Ovary (tissue), 7 donors: ENCODE measurements at regions not wholly inside any gene's neighbourhood (a gene's known extent, or its start where the extent isn't known, plus 50 kb on each side); places are given as distances from the start of the nearest gene placed in this dataset.

Source experiments
- DNase-seq, 5 donors: peaks; one replicate each; pipeline ENCODE4 v3.0.0-alpha.2; 2019 to 2020
- H3K27ac ChIP-seq, 2 donors: fragments of 200-600 bp; one replicate each; pipeline versions ENCODE4 v1.5.1 to v1.8.0; 2019 to 2022
- H3K27me3 ChIP-seq: fragments of 200-600 bp; one replicate; pipeline ENCODE4 v1.8.0; 2022
- H3K36me3 ChIP-seq: fragments of 200-600 bp; sonication (generic); one replicate; pipeline ENCODE4 v1.5.1; 2019
- H3K4me1 ChIP-seq: one replicate; pipeline ENCODE4 v1.8.1; 2013; ENCODE audit warnings: mild to moderate bottlenecking, moderate library complexity; ENCODE audit not compliant: insufficient read depth
- H3K4me3 ChIP-seq: fragments of 200-600 bp; sonication (generic); one replicate; pipeline ENCODE4 v1.5.1; 2017
- H3K9me3 ChIP-seq, 2 donors: fragments of 200-600 bp in 1 of 2; sonication (generic) in 1 of 2; one replicate each; pipeline versions ENCODE4 v1.5.1 to v1.8.1; 2013 to 2019; ENCODE audit warnings: mild to moderate bottlenecking in 1 of 2, moderate library complexity in 1 of 2
- EP300 ChIP-seq: sonication (generic); formaldehyde crosslinking; IDR thresholded peaks from one replicate; pipeline ENCODE4 v1.6.1; 2017; ENCODE audit warnings: antibody characterized with exemption
- POLR2A ChIP-seq: fragments of 450-650 bp; IDR thresholded peaks from one replicate; pipeline ENCODE4 v1.6.1; 2017; ENCODE audit warnings: antibody characterized with exemption, mild to moderate bottlenecking, moderate library complexity
- WGBS, 3 donors: extraction: QIAGEN DNeasy Blood & Tissue Kit in 1 of 3; methylation state at CpG; one replicate each; pipeline versions ENCODE4 v1.1.5 to v1.1.7; 2013 to 2017; 5-methylcytosine and 5-hydroxymethylcytosine counted together
- intact Hi-C, 4 donors: fragments of 100-400 bp; cut with DNase I; formaldehyde crosslinking; loops; one replicate each; pipeline versions ENCODE4 v1.11.0 to v1.15.1; 2022 to 2023
- TF ChIP-seq, protein P1 (sequence below), 3 donors: fragments of 450-650 bp in 2 of 3; fragments of 200-600 bp in 1 of 3; IDR thresholded peaks; one replicate each; pipeline versions ENCODE4 v1.5.1 to v1.8.0; 2016 to 2022; ENCODE audit warnings: antibody characterized with exemption in 3 of 3, mild to moderate bottlenecking in 1 of 3
- donor health status: DM: no; HTN: no; CAD: no; lungs with moderate emphysema.
- donor health status: DM: no; HTN: no; CAD: no.
- donor health status: Bipolar disorder and iron deficiency.
- donor health status: DM: no; HTN: no; CAD: no.
- donor health status: DM: yes; HTN: yes; CAD: no.

DNA sequence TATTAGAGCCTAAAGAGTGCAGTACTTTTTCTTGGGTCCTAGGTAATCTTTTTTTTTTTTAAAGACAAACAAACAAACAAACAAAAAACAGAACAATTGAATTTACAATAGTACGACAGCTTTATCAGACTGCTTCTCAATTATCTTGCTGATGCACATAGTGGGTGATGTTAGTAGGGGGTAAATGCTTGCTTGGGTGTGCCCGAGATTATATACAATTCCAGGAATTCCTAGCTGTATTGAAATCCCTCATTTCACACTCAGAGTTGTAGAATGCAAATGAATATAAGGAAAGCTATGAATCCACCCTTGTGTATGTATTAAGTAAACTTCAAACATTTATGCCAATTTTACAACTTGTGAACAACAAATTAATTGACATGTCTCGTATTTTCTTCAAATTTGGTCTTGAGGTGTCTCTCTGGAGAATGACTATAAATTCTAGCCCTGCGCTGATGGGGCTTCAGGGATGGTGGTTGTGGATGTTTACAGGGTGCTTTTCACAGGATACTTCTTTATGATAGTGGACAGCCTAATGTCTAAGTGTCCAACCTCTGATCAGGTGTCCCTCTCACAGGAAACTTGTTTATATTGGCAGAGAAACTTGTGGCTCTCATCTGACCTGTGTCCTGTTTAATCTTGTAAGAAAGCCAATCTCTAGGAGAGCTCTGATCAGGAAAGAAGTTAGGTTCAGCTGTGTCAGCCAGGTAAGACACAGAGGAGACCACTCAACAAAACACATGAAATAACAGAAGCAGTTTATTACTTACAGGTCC is 61.9 kb upstream of the SLC39A10 start:
- 83 to 94% (median 93%) methylated on average over 4 of the region's 4 CpGs for WGBS, 3 donors
- Histone ChIP-seq H3K36me3 (no peaks in the 10 kb centered on the region), H3K9me3 (no peaks in the 10 kb centered on the region), H3K4me1 (no peaks in the 10 kb centered on the region), H3K27me3 (no peaks in the 10 kb centered on the region), H3K27ac (no peak overlapping the region), H3K4me3 (no peak overlapping the region)
- TF ChIP-seq EP300, result no peak
- TF ChIP-seq POLR2A, result no peak
- TF ChIP-seq, protein P1, sequence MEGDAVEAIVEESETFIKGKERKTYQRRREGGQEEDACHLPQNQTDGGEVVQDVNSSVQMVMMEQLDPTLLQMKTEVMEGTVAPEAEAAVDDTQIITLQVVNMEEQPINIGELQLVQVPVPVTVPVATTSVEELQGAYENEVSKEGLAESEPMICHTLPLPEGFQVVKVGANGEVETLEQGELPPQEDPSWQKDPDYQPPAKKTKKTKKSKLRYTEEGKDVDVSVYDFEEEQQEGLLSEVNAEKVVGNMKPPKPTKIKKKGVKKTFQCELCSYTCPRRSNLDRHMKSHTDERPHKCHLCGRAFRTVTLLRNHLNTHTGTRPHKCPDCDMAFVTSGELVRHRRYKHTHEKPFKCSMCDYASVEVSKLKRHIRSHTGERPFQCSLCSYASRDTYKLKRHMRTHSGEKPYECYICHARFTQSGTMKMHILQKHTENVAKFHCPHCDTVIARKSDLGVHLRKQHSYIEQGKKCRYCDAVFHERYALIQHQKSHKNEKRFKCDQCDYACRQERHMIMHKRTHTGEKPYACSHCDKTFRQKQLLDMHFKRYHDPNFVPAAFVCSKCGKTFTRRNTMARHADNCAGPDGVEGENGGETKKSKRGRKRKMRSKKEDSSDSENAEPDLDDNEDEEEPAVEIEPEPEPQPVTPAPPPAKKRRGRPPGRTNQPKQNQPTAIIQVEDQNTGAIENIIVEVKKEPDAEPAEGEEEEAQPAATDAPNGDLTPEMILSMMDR (IDR thresholded peaks at IDR 0.05), result no peak
- intact Hi-C loops, result no loop called here
- DNase-seq, result no peak

DNA sequence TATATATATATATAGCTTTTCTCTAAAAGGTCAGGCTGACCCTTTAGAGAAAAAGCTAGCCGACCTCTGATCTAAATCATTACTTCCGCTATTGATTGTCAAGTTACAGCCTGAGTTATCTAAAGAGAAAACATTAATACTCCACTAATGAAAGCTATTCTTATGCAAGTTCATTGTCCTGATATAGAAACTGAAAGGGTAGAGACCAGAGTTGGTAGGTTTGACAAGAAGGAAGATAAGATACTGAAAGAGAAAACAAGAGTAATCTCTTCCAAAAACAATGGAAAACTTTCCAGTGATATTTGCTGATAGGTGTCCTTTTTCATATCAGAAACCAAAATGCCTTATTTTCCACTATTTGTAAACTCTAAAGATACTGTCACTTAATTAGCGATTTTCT is 62.8 kb upstream of the SLC39A10 start:
- Histone ChIP-seq H3K27me3 (no peaks in the 10 kb centered on the region), H3K4me1 (no peaks in the 10 kb centered on the region), H3K36me3 (no peaks in the 10 kb centered on the region), H3K9me3 (no peaks in the 10 kb centered on the region), H3K4me3 (no peak overlapping the region), H3K27ac (no peak overlapping the region)
- TF ChIP-seq, protein P1 (IDR thresholded peaks at IDR 0.05), result no peak
- no peak for TF ChIP-seq POLR2A
- TF ChIP-seq EP300, result no peak
- whole genome bisulfite sequencing, 3 donors, result 41 to 55% (median 42%) methylated on average over 3 of the region's 3 CpGs
- intact Hi-C loops, result no loop called here
- DNase-seq, result no peak

DNA sequence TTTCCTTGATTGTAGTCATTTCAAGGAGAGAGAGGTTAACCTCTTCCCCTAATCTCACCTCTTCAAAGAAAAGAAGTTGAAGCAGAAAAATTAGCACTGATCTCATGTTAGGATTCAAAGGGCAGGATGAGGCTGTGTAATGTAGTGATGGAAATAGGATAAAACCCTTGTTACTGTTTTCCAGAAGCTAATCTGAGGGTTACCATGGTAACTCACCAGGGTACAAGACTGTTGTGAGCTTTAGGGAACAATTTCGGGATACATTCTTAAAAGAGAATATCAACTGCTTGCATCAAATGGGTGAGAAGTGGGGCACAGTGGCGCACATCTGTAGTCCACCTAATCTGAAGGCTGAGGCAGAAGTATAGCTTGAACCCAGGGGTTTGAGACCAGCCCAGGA is 64.9 kb upstream of the SLC39A10 start:
- Histone ChIP-seq H3K36me3 (no peaks in the 10 kb centered on the region), H3K27ac (no peak overlapping the region), H3K4me1 (no peaks in the 10 kb centered on the region), H3K27me3 (no peaks in the 10 kb centered on the region), H3K4me3 (no peak overlapping the region), H3K9me3 (no peaks in the 10 kb centered on the region)
- intact Hi-C loops, result no loop called here
- no peak for DNase-seq
- WGBS, 3 donors, result 85 to 88% (median 86%) methylated on average over 2 of the region's 2 CpGs
- TF ChIP-seq EP300 (no peak), POLR2A (no peak)
- TF ChIP-seq, protein P1 (IDR thresholded peaks at IDR 0.05), result no peak

DNA sequence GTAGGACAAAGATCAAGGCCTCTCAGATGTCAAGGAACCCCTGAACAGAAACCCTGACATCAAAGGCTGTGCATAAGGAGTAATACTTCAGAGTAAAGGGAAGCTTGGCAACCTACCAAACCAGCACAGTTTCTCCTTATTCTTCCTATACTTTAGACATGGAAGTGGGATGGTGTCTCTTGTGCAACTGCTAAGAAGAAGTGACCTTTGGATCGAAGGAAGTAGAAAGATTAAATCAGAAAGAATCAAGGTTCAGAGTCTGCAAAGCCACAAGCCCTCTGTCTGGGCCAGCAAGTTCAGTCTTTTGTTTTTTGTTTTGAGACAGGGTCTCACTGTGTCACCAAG is 66.2 kb upstream of the SLC39A10 start:
- H3K4me3 ChIP-seq, result no peak overlapping the region
- no peaks in the 10 kb centered on the region for H3K9me3 ChIP-seq
- TF ChIP-seq EP300, result no peak
- TF ChIP-seq, protein P1 (IDR thresholded peaks at IDR 0.05), result no peak
- TF ChIP-seq POLR2A, result no peak
- no peak overlapping the region for H3K27ac ChIP-seq
- no peak for DNase-seq
- no peaks in the 10 kb centered on the region for H3K27me3 ChIP-seq
- no peaks in the 10 kb centered on the region for H3K36me3 ChIP-seq
- intact Hi-C loops, result no loop called here
- WGBS, 3 donors, result 34 to 62% (median 55%) methylated on average over 1 of the region's 1 CpG
- H3K4me1 ChIP-seq, result no peaks in the 10 kb centered on the region
